H1 (cell line): ENCODE measurements at regions not wholly inside any gene's neighbourhood (a gene's known extent, or its start where the extent isn't known, plus 50 kb on each side); places are given as distances from the start of the nearest gene placed in this dataset.

Experiments
- CTCF ChIA-PET: fragments of 300-600 bp; sonication (Branson Sonifier 250); formaldehyde crosslinking; loops from one replicate; lab custom pipeline; 2021; ENCODE audit not compliant: partially characterized antibody; lab: Charles Lee
- POLR2A ChIA-PET: fragments of 300-600 bp; sonication (Branson Sonifier 250); formaldehyde crosslinking; loops from one replicate; lab custom pipeline; 2021; ENCODE audit warnings: inconsistent platforms; ENCODE audit not compliant: partially characterized antibody; lab: Charles Lee
- DNase-seq, 2 experiments: peaks; one replicate each; pipeline versions ENCODE4 v3.0.0 to v3.0.0-alpha.2; 2010 to 2022; ENCODE audit warnings: low spot score in 2 of 2, low read depth in 1 of 2, mixed read lengths in 1 of 2
- FAIRE-seq: peaks from 2 replicates; lab custom pipeline; 2011; peaks lifted over from hg19 to GRCh38; lab: Jason Lieb, UNC
- H2AFZ ChIP-seq: 2 replicates; pipeline ENCODE4 v1.8.1; 2012; ENCODE audit warnings: low read length, inconsistent platforms
- H2AK5ac ChIP-seq: 2 replicates; pipeline ENCODE4 v1.6.1; 2013; ENCODE audit warnings: low read depth, low read length
- H2BK120ac ChIP-seq: replicated peaks from 2 replicates; pipeline ENCODE3; 2013; ENCODE audit warnings: low read depth, low read length, inconsistent platforms
- H2BK12ac ChIP-seq: 2 replicates; pipeline ENCODE4 v1.6.1; 2013; ENCODE audit warnings: low read depth, low read length
- H2BK15ac ChIP-seq: 2 replicates; pipeline ENCODE4 v1.6.1; 2013; ENCODE audit warnings: low read length
- H2BK20ac ChIP-seq: 2 replicates; pipeline ENCODE4 v1.6.1; 2013; ENCODE audit warnings: low read length
- H2BK5ac ChIP-seq: 2 replicates; pipeline ENCODE4 v1.6.1; 2013; ENCODE audit warnings: low read depth, low read length
- H3K14ac ChIP-seq: 2 replicates; pipeline ENCODE4 v1.6.1; 2013; ENCODE audit warnings: inconsistent platforms; ENCODE audit not compliant: insufficient read length
- H3K18ac ChIP-seq: 2 replicates; pipeline ENCODE4 v1.6.1; 2013; ENCODE audit warnings: low read length; ENCODE audit errors: extremely low read depth
- H3K23ac ChIP-seq: 2 replicates; pipeline ENCODE4 v1.6.1; 2013; ENCODE audit warnings: inconsistent platforms; ENCODE audit not compliant: insufficient read length
- H3K23me2 ChIP-seq: 2 replicates; pipeline ENCODE4 v1.6.1; 2013; ENCODE audit warnings: low read depth, low read length
- H3K27ac ChIP-seq: 2 replicates; pipeline ENCODE4 v1.6.1; 2011; ENCODE audit warnings: low read depth, low read length, inconsistent platforms
- H3K27me3 ChIP-seq, 4 experiments: replicated peaks in 1 of 4; 1 replicate in 1 of 4; 2 replicates in 3 of 4; pipeline versions ENCODE4 v1.6.1 to v1.8.1; 2011 to 2013; ENCODE audit warnings: low read length in 3 of 4, mild to moderate bottlenecking in 3 of 4, inconsistent platforms in 2 of 4, mixed read lengths in 2 of 4, moderate library complexity in 1 of 4; ENCODE audit not compliant: control insufficient read depth in 3 of 4, insufficient read depth in 3 of 4; ENCODE audit errors: extremely low read depth in 1 of 4
- H3K36me3 ChIP-seq, 4 experiments: 2 replicates each; pipeline versions ENCODE4 v1.6.1 to v1.8.1; 2011 to 2013; ENCODE audit warnings: mild to moderate bottlenecking in 4 of 4, low read length in 3 of 4, moderate library complexity in 2 of 4, control low read depth in 1 of 4, inconsistent platforms in 1 of 4; ENCODE audit not compliant: insufficient read depth in 4 of 4, control insufficient read depth in 2 of 4
- H3K4ac ChIP-seq: replicated peaks from 2 replicates; pipeline ENCODE3; 2013; ENCODE audit warnings: low read length, low read depth, mixed read lengths, inconsistent platforms; ENCODE audit not compliant: insufficient read length
- H3K4me1 ChIP-seq, 4 experiments: replicated peaks in 1 of 4; 1 replicate in 1 of 4; 2 replicates in 3 of 4; pipeline versions ENCODE4 v1.6.1 to v1.8.1; 2011 to 2013; ENCODE audit warnings: low read length in 3 of 4, inconsistent platforms in 2 of 4, mixed read lengths in 1 of 4; ENCODE audit not compliant: insufficient read depth in 4 of 4, control insufficient read depth in 3 of 4
- H3K4me2 ChIP-seq, 2 experiments: 2 replicates each; pipeline versions ENCODE4 v1.6.1 to v1.8.1; 2011 to 2013; ENCODE audit warnings: low read depth in 2 of 2, low read length in 2 of 2, control low read depth in 1 of 2, inconsistent platforms in 1 of 2, mild to moderate bottlenecking in 1 of 2; ENCODE audit not compliant: insufficient read depth in 1 of 2
- H3K4me3 ChIP-seq, 4 experiments: fragments of 200-600, 300-600 bp in 1 of 4; sonication (generic), shearing (Covaris generic), sonication (Bioruptor Twin) in 1 of 4; 2 replicates each; pipeline versions ENCODE4 v1.5.1 to v1.8.1; 2011 to 2016; ENCODE audit warnings: low read length in 4 of 4, low read depth in 3 of 4, control low read depth in 2 of 4, inconsistent platforms in 2 of 4, mild to moderate bottlenecking in 2 of 4, mixed read lengths in 1 of 4, moderate library complexity in 1 of 4; ENCODE audit not compliant: insufficient read depth in 2 of 4; ENCODE audit errors: extremely low read depth in 1 of 4
- H3K56ac ChIP-seq: replicated peaks from 2 replicates; pipeline ENCODE3; 2013; ENCODE audit warnings: low read depth, mild to moderate bottlenecking, mixed read lengths, low read length, inconsistent platforms; ENCODE audit not compliant: insufficient read length
- H3K79me1 ChIP-seq: 2 replicates; pipeline ENCODE4 v1.6.1; 2013; ENCODE audit warnings: low read depth, low read length, control low read depth
- H3K79me2 ChIP-seq, 2 experiments: 2 replicates each; pipeline versions ENCODE4 v1.6.1 to v1.8.1; 2012 to 2013; ENCODE audit warnings: low read length in 2 of 2, mild to moderate bottlenecking in 2 of 2, inconsistent platforms in 1 of 2; ENCODE audit not compliant: insufficient read depth in 2 of 2, control insufficient read depth in 1 of 2
- H3K9ac ChIP-seq, 4 experiments: replicated peaks in 1 of 4; 1 replicate in 1 of 4; 2 replicates in 3 of 4; pipeline versions ENCODE4 v1.6.1 to v1.8.1; 2011 to 2013; ENCODE audit warnings: low read depth in 3 of 4, low read length in 3 of 4, control low read depth in 2 of 4, mild to moderate bottlenecking in 2 of 4, moderate library complexity in 2 of 4, inconsistent platforms in 1 of 4; ENCODE audit errors: extremely low read depth in 1 of 4
- H3K9me3 ChIP-seq, 2 experiments: 2 replicates each; pipeline versions ENCODE4 v1.6.1 to v1.8.1; 2012 to 2013; ENCODE audit warnings: mild to moderate bottlenecking in 2 of 2, moderate library complexity in 2 of 2, control low read depth in 1 of 2, inconsistent platforms in 1 of 2, low read depth in 1 of 2, low read length in 1 of 2, mixed read lengths in 1 of 2; ENCODE audit not compliant: insufficient read depth in 2 of 2
- H4K20me1 ChIP-seq, 2 experiments: replicated peaks in 1 of 2; 2 replicates each; pipeline versions ENCODE3 to v1.8.1; 2011 to 2013; ENCODE audit warnings: inconsistent platforms in 2 of 2, low read length in 2 of 2, mild to moderate bottlenecking in 1 of 2; ENCODE audit not compliant: insufficient read depth in 2 of 2, control insufficient read depth in 1 of 2
- H4K5ac ChIP-seq: 2 replicates; pipeline ENCODE4 v1.6.1; 2013; ENCODE audit warnings: low read length, low read depth, mixed read lengths, inconsistent platforms; ENCODE audit not compliant: insufficient read length
- H4K8ac ChIP-seq: 2 replicates; pipeline ENCODE4 v1.8.0; 2013; ENCODE audit warnings: mild to moderate bottlenecking, moderate library complexity, low read length, inconsistent platforms; ENCODE audit not compliant: insufficient read depth; ENCODE audit errors: extremely low read depth
- H4K91ac ChIP-seq: replicated peaks from 2 replicates; pipeline ENCODE3; 2013; ENCODE audit warnings: low read length, mixed read lengths, inconsistent platforms; ENCODE audit not compliant: insufficient read length
- ASH2L ChIP-seq: fragments of 200-600, 300-600 bp; sonication (generic); IDR thresholded peaks from one replicate; pipeline ENCODE4 v1.7.1; 2017; ENCODE audit warnings: low read length
- ATF2 ChIP-seq: IDR thresholded peaks from 2 replicates; pipeline ENCODE4 v1.6.1; 2012; ENCODE audit warnings: low read length, inconsistent platforms
- CHD1 ChIP-seq: IDR thresholded peaks from 2 replicates; pipeline ENCODE4 v1.6.1; 2012; ENCODE audit warnings: low read depth, low read length, improper control_type of control experiment
- CREB1 ChIP-seq: IDR thresholded peaks from 2 replicates; pipeline ENCODE4 v1.6.1; 2012; ENCODE audit warnings: inconsistent platforms
- E2F6 ChIP-seq: IDR thresholded peaks from 2 replicates; pipeline ENCODE4 v1.6.1; 2012; ENCODE audit warnings: inconsistent platforms
- EGR1 ChIP-seq: IDR thresholded peaks from 2 replicates; pipeline ENCODE4 v1.6.1; 2011; ENCODE audit warnings: low read depth, low read length, borderline replicate concordance
- EP300 ChIP-seq, 2 experiments: IDR thresholded peaks; 1 replicate in 1 of 2; 2 replicates in 1 of 2; pipeline ENCODE4 v1.6.1; 2011 to 2012; ENCODE audit warnings: low read depth in 2 of 2, low read length in 2 of 2, mild to moderate bottlenecking in 2 of 2, borderline replicate concordance in 1 of 2, inconsistent platforms in 1 of 2, moderate library complexity in 1 of 2
- HDAC6 ChIP-seq: IDR thresholded peaks from one replicate; pipeline ENCODE4 v1.7.1; 2012; ENCODE audit warnings: low read depth, mild to moderate bottlenecking, inconsistent platforms, low read length, moderate library complexity
- JUND ChIP-seq: IDR thresholded peaks from 2 replicates; pipeline ENCODE4 v1.6.1; 2011; ENCODE audit warnings: mild to moderate bottlenecking, improper control_type of control experiment, low read length
- POU5F1 ChIP-seq: IDR thresholded peaks from 2 replicates; pipeline ENCODE4 v1.6.1; 2011; ENCODE audit warnings: low read depth, mild to moderate bottlenecking, low read length, moderate library complexity
- SIRT6 ChIP-seq: IDR thresholded peaks from one replicate; pipeline ENCODE4 v1.7.1; 2012; ENCODE audit warnings: low read length, inconsistent platforms
- WGBS, 2 experiments: shearing (Covaris generic) in 1 of 2; methylation state at CpG; one replicate each; pipeline versions ENCODE4 v1.1.6 to v1.1.7; 2013 to 2015; ENCODE audit warnings: low lambda C conversion rate in 2 of 2, mixed read lengths in 2 of 2, inconsistent platforms in 1 of 2, low coverage in 1 of 2, missing lambda C conversion rate in 1 of 2; ENCODE audit not compliant: insufficient replicate concordance in 2 of 2, insufficient coverage in 1 of 2, insufficient read length in 1 of 2; ENCODE audit errors: extremely low coverage in 1 of 2, missing lambda C conversion rate in 1 of 2; 5-methylcytosine and 5-hydroxymethylcytosine counted together

GRCh38 chr6:163679753-163680152 is 265.2 kb downstream of the QKI start:
- Histone ChIP-seq H4K5ac (no peak overlapping the region), H2AFZ (no peak overlapping the region), H3K4me1 (no peaks in the 10 kb centered on the region), H3K56ac (no peak overlapping the region), H2AK5ac (no peak overlapping the region), H3K18ac (no peak overlapping the region), H2BK12ac (no peak overlapping the region), H4K20me1 (no peaks in the 10 kb centered on the region), H3K23me2 (no peaks in the 10 kb centered on the region; the same call in 1 of the 2 replicates), H2BK20ac (no peak overlapping the region), H3K4me3 (no peak overlapping the region), H4K8ac (no peak overlapping the region), H3K79me1 (no peaks in the 10 kb centered on the region), H3K36me3 (no peaks in the 10 kb centered on the region; a peak in 1 of 8 replicates), H4K91ac (no peak overlapping the region), H3K79me2 (no peaks in the 10 kb centered on the region), H3K27me3 (no peaks in the 10 kb centered on the region), H2BK15ac (no peak overlapping the region), H3K4me2 (no peak overlapping the region), H3K9ac (no peak overlapping the region), H2BK120ac (no peak overlapping the region), H3K4ac (no peak overlapping the region), H3K14ac (no peak overlapping the region), H3K23ac (no peak overlapping the region), H2BK5ac (no peak overlapping the region), H3K9me3 (no peaks in the 10 kb centered on the region; a peak in 1 of 4 replicates), H3K27ac (no peak overlapping the region)
- 93% methylated on average over 5 of the region's 5 CpGs; no CpG with 5 or more reads in 1 of the 2 experiments for WGBS, 2 experiments
- FAIRE-seq (no peak), DNase-seq (no peak)
- TF ChIP-seq ATF2 (no peak), JUND (no peak), EGR1 (no peak), ASH2L (no peak), EP300 (IDR thresholded peaks at IDR 0.05; ENCODE audit: borderline replicate concordance in 1 of 2, low read depth in 2 of 2, low read length in 2 of 2) (no peak), CHD1 (no peak), E2F6 (no peak), CREB1 (no peak), HDAC6 (no peak), POU5F1 (no peak), SIRT6 (no peak)
- POLR2A ChIA-PET = no interaction called here
- CTCF ChIA-PET = interaction anchor here (1.6 kb wide), 1 partner anchor 13 kb away, joined by 5 read pairs; no protein-coding TSS in a partner anchor
